ENCODE measurements at regions not wholly inside any gene's neighbourhood (a gene's known extent, or its start where the extent isn't known, plus 50 kb on each side); places are given as distances from the start of the nearest gene placed in this dataset.

DNA sequence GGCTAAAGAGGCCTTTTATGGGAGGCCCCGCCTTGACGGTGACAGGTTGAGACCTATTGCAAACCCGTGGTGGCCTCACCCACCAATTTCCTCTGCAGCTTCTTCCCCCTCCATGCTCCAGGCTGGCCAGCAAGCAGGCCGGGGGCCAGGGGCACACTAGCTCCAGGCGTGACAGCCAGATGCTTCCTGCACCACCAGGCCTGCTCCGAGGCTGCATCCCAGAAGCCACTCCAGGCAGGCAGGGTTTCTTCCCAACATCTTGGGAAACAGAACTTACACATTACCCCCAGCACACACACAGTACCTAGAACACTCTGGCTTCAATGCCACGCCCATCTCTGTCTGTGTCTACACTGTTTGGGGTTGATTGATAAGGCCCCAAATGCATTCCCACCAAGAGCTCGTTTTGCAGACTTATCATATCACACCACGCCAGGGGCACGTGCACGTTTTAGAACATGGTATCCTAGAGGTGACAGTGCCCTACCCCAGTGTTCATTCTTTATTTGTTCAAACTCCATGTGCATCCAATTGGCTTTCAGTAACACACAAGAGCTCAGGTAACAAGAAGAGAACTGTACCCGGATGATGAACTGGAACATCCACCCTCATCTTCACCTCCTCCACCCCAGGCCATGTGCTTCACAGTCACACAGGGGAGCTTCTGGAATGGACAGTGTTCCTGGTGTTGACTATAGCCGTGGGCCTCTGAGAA is 221.4 kb upstream of the RREB1 start:
- DNase-seq (ENCODE audit: low read depth, low spot score), result no peak

DNA sequence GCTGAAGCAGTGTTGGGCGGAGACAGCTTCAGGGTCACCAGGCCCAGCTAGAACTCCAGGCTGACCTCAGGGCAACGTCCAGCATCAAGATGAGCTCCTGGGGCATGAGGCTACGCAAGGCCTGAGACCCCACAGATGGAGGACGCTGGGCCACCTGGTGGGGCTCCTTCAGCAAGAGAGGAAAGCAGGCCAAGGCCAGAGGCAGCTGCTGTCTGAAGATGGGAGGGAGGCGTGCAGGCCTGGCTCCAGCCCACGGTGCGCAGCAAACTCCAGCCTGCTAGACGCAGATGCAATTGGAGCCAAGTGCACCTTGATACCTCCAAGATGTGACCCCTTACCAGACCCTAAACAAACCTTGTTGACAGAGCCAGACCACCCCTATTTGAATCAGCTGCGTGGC is 220.9 kb upstream of the RREB1 start:
- no peak for DNase-seq (ENCODE audit: low read depth, low spot score)

DNA sequence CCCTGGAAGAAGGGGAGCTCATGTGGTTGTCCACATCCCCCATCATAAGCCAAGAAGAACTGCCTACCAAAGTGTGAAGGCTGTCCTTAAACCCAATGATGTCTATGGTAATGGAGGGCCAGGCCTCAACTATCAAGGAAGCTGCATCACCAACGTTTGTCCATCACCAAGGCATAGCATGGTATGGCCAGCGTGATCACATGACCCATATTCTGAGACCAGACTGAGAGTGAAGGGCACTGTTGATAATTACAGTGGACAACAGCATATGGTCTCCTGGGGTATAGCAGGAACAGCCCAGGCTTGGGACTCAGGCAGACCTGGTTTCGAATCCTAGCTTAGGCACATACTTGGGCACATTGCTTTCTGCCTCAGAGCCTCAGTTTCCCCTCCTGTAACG is 218.2 kb upstream of the RREB1 start:
- DNase-seq (ENCODE audit: low read depth, low spot score), result no peak

DNA sequence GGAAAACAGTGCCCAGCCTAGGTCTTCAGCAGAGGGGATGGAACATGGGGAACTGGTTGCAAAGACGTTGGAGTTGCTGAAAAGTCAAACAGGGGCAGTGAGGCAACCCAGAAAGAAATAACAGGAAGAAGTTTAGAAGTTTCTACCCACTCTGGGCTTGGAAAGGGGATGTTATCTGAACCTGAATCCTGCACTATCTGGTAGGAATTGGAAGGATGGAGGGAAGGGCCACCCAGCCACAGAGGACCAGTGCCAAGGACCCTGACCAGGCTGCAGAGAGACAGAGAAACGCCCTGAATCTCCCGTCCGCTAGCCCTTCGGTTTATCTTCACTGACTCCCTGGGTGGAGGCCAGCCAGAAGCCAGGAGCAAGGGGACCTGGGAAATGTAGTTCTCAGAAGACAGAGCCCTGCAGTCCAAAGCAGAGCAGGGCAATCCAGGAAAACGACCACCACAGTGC is 217.3 kb upstream of the RREB1 start:
- DNase-seq (ENCODE audit: low read depth, low spot score), result no peak

DNA sequence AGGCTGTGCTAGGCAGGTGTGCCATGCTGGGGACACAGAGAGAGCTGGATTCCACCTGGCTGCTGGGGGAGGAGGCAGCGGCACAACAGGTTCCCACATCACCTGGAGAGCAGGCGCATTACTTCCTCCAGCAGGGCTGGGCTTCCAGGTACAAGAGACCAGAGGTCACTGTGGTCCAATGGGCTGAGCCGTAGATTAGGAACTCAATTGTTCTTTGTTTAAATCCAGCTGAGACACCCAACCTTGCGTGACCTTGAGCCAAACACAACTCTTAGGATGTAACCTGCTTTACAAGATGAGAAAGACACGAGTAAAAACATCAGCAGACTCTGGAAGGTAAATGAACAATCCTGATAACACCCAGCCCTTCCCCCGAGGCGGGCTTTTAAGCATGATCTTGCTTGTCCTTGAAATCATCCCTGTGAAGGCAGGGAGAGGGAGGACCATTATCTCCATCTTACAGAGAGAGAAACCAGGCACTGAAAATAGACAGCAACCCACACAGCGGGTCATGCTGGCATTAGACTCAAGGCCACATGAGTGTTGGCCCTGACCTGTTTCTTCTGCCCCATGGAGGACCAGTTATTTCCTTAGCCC is 216.5 kb upstream of the RREB1 start:
- no peak for DNase-seq (ENCODE audit: low read depth, low spot score)

DNA sequence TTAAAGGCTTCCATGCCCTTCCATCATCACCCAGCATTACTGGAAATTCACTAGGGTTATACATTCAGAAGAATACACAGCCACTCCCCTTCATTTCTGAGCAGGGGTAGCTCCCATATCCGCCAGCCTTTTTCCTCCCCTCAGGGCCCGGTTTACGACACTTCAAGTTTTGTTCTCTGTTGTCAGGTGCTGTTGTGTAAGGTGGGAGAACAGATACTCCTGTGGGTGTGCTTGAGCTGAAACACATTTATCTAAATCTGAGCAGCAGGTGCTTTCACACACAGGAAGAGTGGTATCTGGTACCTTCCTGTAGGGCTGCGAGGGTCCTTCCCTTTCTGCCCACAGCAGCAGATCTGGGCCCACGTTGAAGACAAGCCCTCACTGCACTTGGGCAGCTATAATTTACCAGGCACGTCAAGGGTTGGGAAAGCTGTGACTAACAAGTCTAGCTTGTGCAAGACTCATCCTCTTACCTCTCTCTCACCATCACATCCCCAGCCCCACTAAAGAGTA is 215.8 kb upstream of the RREB1 start:
- no peak for DNase-seq (ENCODE audit: low read depth, low spot score)

DNA sequence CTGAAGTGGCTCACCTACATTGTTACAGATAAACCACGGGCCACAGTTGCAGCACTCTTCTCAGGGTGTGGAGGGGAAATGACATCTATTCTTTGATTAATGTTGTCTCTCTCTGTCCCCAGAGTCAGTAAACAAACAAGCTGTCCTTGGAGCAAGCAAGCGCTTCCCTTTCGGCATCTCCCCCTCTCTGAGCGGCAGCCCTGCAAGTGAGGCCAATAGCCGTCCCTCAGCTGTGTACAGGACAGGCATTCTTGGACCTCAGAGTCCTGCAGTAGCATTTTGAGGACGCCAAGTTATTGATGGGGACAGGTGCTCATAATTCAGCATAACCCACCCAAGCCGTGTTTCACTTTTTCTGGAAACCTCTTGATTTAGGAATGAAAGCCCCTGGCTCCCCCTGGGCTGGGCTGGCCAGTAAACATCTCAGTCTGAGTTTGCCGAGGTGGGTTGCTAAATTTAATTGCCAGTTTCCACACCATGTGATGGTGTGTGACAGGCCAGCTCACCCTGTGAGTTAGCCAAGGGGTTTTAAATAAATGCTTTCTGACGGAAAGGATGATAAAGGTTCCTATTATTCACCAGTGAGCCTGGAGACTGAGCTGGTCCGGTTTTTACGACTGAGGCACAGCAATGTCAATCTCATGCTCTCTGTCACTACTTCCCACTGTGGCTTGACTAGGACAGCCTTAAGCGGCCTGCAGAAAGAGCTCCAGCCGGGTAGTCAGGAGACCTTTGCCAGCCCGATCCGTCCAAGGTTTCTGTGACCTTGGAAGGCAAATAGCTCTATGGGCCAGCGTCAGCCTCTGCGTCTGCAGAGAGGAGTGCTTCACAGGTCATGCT is 214.8 kb upstream of the RREB1 start:
- DNase-seq (ENCODE audit: low read depth, low spot score), result no peak

DNA sequence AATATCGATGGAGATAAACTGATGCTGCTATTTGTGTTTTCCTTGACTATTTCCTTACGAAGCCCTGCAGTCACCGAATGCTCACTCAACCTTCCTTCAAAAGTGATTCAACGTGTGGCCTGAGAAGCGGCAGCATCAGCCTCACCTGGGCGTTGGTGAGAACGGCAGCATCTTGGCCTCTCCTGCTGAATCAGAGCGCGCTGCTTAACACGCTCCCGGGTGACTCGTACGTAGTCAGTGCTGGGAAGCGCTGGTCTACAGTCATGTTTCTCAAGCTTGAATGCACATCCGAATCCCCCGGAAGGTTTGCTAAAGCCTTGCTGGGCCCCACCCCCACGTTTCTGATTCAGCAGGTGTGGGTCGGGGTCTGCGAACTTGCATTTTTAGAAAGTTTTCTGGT is 214.1 kb upstream of the RREB1 start:
- no peak for DNase-seq (ENCODE audit: low read depth, low spot score)

DNA sequence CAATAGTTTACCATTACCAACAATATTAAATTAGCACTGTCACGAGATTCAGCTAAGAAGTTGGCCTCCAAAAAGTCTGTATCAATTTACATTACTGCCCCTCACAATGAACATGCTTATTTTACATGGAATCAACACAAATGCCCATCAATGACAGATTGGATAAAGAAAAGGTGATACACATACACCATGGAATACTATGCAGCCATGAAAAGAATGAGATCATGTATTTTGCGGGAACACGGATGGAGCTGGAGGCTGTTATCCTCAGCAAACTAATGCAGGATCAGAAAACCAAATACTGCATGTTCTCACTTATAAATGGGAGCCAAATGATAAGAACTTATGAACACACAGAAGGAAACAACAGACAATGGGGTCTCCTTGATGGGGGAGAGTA is 211.8 kb upstream of the RREB1 start:
- no peak for DNase-seq (ENCODE audit: low read depth, low spot score)

DNA sequence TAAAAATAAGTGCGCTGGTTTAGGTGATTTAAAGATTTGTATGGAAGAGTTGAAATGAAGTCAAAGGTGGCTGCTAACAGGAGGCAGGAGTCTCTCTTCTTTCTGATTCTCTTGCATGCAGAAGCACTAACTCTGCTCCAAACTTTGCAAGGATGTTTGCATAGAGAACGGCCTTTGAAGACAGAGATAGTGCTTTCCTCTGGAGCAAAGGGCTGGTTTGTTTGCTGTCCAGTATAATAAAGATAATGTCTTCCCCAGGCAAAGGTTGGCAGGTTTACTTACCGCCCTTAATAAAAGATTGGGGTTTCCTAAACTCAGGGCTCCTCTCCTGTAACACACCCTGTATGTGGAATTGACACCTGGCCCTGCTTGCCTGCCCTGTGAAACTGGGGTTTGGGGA is 210.6 kb upstream of the RREB1 start:
- no peak for DNase-seq (ENCODE audit: low read depth, low spot score)

DNA sequence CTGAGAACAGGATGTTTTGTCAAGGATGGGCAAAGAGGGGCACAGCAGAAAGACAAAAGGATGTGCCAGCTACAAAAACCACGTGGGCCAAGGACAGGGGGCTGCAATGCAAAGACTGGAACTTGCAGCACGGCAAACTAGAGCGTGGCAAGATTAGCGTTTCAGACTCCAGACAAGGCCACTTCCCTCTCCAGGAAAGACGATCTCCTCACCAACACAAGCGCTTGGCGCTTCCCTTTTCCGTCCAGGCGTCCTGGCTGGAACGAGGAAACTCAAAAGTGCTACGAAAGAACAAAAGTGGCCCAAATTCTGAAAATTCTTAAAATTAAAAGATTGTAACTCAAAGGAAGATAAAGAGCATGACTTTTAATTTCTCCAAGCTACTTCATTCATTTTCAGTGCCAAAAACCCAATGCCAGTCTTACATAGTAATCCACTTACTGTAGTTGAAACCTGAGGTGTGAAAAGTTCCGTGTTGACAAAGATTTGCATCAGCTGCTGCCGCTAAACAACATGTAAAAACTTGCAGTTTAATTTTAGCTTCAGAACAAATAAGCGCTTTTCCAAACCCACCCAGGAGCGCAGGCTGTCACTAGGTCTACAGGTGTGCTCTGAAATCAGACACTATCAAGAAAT is 207.1 kb upstream of the RREB1 start:
- no peak for DNase-seq (ENCODE audit: low read depth, low spot score)

DNA sequence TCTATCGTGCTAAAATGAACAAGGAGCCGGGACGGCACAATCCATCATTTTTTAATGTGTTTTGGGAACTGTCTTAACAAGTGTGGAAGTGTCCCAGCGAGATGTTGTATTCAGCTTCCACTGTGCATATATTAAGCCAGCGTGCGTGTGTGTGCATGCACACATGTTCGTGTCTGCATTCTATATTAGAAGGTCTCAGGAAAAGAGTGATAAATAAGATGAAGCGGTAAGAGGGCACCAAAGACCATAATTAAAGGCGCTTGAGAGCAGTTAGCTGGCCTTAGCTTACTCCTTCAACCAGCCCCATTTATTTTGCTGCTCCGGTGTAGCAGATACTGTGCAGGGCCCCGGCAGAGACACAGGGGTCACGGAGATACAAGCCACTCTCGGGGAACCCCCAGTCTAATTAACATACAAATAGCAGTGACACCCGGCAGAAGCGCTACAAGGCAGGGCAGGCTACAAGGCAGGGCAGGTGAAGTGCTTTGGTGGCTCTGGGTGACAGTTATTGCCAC is 206.5 kb upstream of the RREB1 start:
- no peak for DNase-seq (ENCODE audit: low read depth, low spot score)

DNA sequence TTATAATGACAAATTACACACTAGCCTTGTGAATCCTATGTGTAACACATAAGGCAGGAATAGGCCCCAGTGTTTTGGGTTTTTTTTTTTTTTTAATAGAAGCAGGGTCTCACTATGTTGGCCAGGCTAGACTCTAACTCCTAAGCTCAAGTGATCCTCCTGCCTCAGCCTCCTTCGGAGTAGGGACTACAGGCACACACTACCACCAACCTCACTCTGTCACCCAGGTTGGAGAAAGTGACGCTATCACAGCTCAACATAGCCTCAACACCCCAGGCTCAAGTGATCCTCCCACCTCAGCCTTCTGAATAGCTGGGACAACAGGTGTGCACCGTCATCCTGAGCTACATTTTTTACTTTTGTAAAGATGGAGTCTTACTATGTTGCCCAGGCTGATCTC is 205.8 kb upstream of the RREB1 start:
- no peak for DNase-seq (ENCODE audit: low read depth, low spot score)

DNA sequence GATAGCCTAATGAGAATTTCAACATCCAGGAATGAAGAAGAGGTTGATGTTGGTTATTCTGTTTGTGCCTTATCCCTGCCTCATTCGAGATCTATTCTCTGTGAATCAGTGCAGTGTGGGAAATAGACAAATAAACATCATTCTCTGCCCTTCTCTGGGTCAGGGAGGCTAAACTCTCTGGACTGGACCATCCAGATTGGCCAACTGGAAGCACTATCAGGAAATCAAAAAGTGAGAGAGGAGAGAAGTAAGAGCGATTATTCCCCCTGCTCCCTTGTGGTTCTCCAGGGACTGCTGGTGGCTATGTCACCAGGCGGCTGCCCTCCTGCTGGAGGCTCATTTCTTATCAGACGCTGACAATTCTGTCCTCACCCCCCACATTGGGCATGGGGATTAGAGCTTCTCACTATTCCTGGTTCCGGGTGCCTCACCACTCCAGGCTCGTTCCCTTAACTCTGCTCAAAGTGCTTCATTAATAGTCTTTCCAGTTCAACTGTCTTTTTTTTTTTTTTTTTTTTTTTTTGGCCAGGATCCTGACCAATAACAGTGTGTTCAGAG is 201.7 kb upstream of the RREB1 start:
- DNase-seq (ENCODE audit: low read depth, low spot score), result no peak

DNA sequence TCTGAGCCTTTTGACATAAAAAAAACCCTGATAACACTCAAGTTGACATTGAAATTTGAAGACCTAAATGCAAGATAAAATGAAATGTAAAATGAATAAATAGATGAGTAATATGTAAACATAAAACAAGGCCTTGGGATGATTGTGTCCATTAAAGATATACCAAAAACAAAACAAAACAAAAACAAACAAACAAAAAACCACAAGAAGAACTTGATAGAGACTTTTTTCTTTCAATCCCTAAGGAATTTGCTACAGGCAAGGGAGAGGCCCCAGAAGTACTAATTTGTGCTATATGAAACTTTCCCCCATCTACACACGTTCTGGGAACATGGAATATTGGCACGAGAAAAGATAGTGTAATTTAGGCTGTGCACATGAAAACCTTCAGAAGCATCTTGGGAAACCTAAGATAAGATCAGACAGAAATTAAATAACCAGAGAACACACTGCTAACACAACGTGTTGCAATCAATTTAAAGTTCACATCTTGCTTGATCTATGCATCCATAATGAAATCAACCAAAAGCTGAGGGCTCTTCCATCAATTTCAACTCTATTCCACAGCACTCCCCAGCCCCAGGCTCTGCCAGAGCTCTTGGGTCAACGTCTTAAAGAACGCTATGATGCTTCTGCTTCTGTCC is 201.1 kb upstream of the RREB1 start:
- DNase-seq (ENCODE audit: low read depth, low spot score), result no peak

DNA sequence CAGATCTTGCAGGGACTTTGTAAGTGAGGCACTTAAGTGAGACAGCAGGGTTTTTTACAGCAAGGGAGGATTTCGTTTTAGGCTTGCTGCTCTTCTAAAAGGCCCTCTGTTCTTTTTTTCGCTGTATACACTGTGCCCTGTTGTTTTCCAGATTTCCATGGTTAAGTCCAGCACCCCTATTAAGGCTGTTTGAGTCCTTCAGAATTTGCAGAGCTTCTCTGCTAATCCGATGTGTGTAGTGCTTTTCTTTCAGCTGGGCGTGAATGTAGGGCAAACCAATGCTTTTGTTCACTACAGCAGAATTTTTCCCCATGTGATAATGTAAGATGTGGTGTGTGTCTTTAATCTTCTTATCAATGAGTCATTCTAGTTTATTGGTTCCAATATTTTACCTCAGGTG is 200.5 kb upstream of the RREB1 start:
- no peak for DNase-seq (ENCODE audit: low read depth, low spot score)

DNA sequence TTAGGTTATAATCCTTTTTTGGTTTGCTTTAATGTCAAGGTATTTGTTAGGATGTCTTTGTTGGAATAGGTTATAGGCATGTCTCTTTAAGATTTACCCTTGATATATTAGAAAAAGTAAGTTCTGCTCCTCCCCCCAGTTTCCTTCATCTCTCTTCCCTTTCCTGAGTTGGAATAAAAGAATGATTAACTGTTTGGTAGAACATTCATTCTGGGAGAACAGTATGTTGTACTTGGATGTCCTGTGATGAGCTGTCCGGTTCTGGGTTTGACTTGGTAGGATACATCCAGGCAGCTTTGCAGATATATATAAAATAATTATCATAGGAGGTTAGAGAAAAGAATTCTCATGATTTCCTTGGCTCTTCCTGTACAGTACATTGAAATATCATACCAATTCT is 199.6 kb upstream of the RREB1 start:
- no peak for DNase-seq (ENCODE audit: low read depth, low spot score)

DNA sequence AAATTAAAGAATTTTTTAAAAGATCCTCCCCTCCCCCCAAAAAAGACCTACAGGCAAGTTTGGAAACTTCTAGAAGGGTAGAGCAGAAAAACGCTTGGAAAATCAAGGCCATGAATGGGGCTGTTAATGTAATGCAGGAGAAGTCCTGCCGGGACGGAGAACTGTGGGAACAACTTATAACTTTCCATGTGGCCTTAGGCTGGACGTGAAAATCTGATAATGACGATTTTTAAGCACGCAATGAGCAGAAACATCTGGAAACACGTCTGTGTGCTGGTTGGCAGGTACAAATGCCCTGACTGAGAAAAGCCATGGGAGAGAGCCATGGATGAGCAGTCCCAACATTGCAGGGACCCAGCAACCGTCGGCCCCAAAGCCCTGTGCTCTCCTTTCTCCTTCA is 198.7 kb upstream of the RREB1 start:
- no peak for DNase-seq (ENCODE audit: low read depth, low spot score)

DNA sequence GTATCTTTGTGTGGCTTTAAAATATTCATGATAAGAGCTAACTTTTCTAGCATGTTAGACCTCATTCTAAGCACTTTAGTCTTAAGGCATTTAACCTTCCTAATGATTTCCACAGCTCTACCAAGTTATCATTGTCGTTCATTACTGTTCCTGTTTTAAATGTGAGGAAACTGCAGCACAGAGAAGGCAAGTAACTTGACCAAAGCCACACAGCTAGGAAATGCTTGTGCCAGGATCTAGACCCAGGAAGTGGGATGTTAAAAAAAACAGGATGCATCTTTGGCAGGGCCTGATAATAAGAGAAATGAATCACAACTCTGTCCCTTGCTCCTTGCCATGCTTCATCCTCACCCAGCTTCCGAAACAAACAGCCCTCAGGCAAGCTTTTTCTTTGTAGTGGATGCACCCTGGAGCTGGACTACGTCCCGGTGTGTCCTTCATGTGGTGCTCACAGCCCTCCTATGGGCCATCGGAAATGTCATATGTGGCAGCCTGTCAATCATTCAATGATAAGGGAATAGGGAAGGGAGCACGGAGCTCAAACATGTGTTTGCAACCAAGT is 196.9 kb upstream of the RREB1 start:
- no peak for DNase-seq (ENCODE audit: low read depth, low spot score)

DNA sequence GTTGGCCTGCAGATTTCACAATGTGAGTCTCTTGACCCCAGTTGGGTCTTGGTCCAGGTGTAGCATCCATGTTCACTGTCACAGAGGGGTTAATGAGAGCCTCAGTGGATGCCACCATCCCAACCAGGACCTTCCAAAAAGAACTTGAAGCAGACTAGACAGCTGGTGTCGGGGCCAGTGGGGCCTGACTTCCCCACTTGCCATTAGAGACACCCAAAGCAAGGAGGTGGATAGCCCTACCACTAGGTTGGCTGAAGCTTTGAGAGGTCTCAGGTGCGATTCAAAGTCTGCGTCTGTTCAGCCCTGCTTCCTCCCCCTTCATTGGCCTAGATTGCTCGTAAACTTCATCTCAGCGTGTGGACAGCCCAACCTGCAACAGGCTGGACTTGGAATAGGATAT is 196.4 kb upstream of the RREB1 start:
- no peak for DNase-seq (ENCODE audit: low read depth, low spot score)

Data from brain pericyte (primary cell).